ENCODE measurements at regions not wholly inside any gene's neighbourhood (a gene's known extent, or its start where the extent isn't known, plus 50 kb on each side); places are given as distances from the start of the nearest gene placed in this dataset.

DNA sequence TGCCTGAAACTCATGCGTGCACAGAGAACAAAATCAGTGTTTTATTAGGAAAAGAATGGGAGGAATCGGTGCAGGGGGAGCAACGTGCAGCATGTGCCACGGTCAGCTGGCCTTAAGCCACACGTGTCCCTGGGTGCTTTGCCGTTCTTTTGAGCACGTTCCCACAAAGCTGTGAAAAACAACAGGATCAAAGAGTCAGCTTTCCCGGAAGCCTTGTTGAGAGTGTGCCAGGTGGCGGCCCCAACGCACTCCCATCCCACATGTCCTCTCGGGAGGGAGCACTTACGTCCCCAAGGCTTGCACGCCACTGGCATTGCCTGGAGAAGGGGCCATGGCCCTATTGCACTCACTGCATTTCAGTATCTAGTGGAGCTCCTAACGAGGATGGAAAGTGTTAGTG lies 511.2 kb downstream of the EIPR1 start:
- DNase-seq, result no peak

DNA sequence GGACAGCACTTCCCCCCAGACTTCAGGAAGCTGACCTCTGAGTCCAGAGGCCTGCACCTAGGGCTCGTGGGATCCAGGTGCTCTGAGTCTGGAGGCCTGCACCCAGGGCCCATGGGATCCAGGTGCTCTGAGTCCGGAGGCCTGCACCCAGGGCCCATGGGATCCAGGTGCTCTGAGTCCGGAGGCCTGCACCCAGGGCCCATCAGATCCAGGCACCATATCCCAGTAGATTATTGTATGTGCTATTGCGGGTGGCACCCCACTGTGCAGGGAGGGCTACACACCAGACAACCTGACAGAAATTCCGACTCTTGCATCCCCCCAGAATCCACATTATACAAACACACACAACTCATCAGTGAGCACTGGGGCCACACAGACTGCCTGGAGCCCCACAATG lies 515.2 kb downstream of the EIPR1 start:
- no peak for DNase-seq

DNA sequence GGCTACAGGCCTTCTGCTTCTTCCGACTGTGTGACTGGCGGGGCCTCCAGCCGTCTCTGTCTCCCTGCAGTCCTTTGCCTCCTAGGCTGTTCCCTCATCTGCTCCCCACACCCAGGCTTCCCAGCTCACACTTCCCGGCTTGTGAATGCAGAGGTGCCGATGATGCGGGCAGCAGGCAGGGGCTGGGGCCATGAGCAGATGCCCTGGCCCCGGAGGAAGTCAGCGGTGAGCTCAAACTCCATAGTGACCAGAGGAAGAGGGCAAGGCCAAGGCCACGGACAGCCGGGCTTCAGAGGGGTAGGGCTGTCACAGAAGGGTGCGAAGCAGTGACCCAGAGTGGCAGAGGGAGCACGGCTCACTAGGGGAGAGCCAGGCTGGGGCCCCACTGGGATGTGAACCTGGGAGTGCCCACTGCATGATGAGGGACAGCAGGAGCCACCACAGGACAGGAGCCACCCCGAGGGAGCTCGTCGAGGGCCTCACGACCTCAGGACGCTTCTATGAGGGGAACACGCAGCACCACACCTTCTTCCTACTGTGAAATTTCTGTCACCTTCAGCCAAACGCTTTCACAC lies 515.9 kb downstream of the EIPR1 start:
- DNase-seq, result no peak

DNA sequence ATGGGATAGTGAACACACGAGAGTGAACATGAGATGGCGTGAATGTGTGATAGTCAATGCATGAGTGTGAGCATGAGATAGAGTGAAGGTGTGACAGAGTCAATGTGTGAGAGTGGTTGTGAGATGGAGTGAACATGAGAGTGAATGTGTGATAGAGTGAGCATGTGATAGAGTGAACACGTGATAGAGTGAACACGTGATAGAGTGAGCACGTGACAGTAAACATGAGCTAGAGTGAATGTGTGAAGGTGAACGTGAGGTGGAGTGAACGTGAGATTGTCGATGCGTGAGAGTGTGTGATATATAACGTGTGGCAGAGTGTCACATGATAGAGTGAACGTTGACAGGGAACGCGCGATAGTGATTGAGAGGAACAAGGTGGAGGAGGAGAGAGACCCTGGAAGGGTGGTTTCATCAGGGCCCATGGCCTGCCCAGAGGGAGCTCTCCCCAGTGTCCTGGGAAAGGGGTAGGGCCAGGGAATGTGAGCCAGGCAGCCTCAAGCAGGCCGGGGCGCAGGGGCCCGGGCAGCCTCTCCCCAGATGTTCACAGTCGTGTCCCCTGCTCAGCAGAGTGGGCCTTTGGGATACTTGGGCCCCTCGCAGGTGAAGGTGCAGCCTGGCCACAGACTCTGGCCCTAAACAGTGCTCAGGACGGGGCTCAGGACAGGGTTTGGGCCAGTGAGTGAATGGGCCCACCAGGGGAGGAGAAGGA lies 516.9 kb downstream of the EIPR1 start:
- no peak for DNase-seq

DNA sequence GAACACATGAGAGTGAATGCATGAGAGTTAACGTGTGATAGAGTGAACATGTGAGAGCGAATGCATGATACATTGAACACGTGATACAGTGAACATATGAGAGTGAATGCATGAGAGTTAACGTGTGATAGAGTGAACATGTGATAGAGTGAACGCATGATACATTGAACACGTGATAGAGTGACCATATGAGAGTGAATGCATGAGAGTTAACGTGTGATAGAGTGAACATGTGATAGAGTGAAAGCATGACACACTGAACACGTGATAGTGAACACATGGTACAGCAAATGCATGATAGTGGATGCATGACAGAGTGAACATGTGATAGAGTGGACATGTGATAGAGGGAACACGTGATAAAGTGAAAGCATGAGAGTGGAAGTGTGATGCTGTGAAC lies 517.9 kb downstream of the EIPR1 start:
- DNase-seq, result no peak

DNA sequence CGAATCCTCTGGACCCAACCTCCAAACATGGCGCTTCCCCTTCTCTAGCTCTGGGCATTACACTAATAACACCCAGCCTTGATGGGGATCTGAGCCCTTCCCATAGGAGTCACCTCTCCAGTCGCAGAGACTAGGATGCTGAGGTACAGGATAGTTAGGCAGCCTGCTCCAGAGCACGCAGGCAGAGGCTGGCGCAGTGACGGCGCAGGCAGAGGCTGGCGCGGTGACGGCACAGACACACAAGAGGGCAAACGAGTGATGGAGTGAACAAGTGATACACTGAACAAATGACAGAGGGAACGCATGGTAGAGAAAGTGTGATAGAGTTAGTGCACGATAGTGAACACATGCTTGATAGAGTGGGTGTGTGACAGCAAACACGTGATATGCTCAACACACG lies 518.5 kb downstream of the EIPR1 start:
- DNase-seq, result no peak

DNA sequence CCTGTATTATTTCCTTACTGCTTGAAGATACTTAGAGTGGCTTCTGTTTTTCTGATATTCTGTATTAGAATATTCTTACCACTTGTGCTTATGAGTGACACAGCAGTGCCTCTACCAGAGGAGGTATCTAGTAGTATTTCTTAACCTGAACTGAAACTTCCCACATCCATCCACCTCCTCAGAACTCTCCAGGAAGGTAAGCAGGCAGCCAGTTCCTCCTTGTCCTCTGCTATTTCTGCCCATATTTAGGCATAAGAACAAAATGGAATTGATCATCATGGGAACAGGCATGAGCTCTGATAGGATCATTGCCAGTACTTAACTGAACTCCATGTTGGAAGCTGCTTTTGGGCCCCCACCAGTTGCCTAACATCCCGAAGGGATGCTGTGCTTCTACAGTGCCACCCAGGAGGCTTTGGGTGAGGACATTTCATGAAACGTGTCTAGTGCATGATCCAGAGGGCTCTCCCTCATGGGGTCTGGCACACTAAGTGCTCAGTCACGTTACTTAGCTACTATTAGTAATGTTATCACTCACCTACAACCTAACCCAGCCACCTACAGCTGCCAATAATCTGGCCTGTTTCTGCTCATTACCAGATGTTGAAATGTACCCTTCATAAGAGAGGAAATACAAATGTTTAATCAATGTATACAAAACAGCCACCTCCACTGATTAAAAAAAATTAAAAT lies 520.7 kb downstream of the EIPR1 start:
- DNase-seq, result no peak

DNA sequence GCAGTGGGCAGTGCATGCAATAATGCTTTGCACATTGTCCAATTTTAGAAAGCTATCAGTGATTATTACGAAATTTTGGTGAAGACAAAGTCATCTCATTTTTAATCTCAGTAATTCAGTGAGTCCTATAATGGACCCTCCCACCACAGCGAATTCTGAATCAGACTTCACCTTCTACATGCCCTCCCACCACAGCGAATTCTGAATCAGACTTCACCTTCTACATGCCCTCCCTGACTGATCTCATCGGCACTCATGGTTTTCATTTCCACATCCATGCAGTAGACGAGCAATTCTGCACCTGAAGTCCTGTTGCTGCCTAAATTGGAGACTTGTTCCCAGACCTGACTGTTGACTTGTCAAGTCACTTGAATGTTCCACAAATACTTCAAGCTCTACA lies 522.3 kb downstream of the EIPR1 start:
- DNase-seq, result no peak

DNA sequence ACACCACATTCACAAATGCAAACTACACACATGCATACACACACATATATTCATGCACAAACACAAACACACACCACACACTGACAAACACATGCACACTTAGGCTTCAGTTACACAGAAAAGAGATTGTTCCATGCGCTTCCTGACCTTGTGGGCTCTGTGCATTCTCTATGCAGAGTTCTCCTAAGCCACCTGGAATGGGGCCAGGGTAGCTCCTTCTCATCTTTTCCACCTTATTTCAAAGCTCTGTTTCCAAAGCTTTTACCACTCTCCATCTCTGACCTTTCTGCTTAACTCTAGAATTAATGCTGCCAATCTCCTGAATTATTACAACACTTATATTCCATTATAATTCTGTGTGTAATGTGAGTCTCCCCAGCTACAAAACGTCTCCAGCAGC lies 522.3 kb upstream of the MYT1L start:
- no peak for DNase-seq

DNA sequence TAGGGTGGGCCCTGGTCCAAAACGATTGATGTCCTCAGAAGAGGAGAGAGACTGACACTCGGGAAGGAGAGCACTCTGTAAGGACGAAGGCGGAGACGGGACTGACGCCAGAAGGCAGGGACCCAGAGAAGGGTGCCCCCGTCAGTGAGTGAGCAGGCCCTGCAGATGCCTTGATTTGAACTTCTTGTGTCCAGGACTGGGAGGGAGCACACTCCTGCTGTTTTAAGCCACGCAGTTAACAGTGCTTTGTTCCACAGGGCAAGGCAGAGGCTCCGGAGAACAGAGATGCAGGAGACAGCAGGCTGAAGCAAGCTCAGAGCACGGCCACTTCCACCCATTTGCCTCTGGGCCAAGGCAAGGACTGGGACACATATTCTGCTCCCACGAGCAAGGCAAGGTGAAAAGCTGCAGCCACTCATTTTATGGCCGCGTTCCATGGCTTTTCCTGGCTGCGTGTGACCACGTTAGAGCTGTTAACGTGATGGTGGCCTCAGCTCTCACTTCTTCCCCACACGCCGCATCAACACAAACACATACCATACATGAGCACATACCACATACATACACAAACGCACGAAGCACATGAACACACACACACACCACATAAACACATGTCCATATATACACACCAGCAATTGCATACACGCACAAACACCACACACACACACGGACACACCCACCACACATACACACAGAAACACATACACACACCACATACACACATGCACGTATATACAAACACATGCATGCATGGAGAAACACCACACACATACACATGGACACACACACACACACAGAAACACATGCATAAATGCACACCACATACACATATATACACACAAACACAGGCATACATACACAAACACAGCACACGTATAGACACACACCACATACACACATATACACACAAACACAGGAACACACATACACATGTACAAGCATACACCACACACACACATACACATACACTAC lies 521.0 kb upstream of the MYT1L start:
- no peak for DNase-seq

DNA sequence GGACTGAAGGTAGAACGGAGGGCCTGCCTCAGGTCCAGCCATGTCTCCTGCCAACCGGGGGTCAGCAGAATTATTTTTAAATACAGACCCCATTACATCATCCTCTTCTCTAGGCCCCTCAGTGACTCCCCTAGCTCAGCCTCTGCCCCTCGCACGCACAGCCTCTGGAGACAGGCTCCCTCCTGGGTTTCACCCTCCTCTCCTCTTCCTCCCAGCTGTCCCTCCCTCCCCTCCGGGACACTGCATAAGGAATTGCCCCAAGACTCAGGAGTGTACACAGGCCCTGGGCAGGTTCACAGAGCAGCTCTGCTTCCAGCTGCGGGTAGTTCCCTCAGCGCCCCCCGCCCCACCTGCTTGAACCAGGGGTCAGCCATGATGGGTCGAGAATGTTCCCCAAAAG lies 520.2 kb upstream of the MYT1L start:
- no peak for DNase-seq

DNA sequence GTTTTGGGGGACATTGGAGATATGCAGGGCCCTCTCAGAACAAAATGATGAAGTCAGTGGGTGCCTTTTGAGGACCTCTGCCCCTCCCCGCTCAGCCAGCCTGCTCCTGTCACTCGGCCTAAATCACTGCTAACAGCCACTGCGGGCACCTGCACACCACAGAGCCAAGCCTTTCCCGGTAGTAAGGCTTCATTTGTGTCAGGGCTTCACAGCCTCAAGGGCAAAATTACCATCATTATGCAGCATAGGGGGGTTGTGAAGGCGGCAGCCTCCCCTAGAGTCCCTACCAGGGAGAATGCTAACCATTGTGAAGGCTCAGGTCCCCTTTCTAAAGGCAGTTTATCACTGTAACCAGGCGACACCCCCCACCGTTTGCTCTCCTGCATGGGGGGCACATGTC lies 519.8 kb upstream of the MYT1L start:
- DNase-seq, result no peak

DNA sequence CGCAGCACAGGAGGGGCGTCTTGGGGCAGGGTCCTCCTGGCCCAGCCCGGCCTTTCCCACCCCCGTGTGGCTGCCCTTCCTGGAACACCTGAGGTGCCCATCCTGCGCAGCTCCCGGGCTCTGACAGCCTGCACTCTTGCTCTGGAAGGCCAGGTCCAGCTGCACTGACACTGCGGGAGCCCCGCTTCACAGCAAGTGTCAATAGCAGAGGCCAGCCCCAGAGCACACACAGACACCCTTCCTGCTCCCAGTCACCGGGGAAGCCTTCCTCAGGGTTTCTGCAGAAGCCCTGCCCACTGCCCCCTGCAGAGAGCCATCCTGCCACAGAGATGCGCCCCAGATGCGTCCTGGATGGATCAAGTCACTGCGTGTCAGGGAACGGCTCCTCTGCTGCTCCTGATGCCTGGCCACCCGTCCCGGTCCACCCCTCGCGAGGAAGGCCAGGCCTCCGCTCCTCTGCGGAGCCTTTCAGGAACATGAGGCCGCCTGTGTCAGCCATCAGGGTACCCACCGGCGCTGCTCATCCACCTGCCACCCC lies 519.2 kb upstream of the MYT1L start:
- no peak for DNase-seq

DNA sequence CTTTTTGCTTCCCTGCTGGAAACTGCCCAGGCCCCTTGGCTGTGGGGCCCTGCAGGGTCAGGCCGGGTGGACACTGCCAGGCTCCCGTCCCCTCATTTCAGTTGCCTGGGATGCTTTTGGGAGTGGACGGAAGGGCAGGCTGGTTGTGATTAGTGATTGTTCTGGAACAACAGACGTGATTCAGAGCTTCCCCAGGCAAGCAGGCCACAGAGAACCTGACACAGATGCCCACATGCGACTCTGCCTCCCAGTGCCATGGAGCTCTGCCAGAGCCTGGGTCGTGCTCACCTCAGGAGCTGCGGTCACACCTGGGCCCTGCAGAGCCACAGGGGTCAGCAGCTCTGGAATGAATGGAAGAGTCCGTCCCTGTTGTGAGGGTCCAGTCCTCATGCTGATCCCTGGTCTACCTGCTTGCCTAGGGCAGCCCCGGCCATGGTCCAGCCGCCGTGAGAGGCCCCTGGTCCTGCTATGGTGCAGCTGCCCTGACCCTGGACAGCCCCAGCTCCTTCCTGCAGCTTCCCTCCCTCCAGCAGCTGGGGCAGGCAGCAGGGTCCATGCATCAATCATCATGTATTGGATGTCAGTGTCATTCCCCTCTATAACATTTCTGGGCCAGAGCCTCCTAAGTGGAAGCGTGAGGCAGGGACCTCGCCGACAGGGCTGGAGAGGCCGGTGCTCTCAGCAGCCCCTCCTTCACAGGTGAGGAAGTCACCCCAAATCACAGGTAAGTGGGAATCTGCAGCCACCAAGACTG lies 518.6 kb upstream of the MYT1L start:
- no peak for DNase-seq

DNA sequence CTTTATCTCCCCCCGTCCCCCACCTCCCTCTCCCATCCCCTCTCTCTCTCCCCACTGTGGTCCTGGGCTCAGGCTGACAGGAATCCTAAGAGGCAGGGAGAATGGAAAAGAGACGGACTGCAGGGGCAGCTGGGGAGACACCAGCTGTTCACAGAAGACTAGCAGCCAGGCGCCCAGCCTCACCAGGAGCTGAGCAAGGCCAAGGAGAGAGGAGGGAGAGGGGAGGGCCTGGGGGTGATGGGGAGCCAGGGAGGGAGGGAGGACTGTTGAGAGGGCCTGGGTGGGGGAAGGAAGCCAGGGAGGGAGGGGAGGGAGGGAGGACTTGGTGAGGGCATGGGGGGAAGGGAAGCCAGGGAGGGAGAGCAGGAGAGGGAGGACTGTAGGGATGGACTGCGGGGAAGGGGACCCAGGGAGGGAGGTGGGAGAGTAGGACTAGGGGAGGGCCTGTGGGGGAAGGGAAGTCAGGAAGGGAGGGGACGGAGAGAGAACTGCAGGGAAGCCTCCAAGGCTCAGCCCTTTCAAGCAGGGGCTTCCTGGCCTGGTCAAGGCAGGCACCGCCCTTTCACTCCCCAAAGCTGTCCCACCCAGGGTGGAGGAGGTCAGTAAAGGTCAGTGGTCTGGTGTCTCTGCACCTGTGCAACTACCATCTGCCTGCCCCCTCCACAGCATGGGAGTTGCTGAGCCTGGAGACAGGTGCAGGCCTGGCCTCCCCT lies 517.7 kb upstream of the MYT1L start:
- DNase-seq, result no peak

DNA sequence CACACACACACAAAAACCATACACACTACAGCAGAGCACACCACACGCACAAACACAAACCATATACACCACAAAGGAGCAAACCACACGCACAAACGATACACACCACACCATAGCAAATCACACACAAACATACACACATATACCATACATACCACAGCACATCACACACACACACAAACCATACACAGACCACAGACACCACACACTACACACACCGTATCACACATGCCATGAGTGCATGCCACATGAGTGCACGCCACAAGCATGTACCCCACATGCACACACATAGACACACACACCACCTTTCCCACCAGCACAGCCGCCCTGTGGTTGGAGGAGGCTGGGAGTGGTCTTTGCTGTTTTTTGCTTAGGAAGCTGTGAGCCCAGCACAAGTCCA lies 517.1 kb upstream of the MYT1L start:
- no peak for DNase-seq

DNA sequence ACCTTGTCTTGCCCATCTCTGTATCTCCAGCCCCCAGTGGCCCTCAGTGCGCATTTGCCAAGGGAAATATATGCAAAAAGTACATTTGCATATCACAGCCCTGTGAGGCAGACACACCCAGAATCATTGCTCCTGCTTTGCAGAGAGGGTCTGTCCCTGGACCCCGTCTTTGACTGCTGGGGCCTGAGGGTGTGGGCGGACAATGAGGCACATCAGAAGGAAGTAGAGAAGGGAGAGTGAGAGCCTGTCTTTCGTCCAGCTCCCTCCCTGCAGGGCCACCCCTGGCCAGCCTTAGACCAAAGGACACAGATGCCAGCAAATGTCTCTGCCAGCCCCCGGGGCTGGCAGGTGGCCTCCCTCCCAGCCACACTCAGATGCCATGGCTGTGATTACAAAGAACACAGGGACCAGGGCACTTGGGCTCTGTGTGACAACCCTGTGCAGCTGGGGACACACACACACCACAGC lies 516.2 kb upstream of the MYT1L start:
- DNase-seq, result no peak

DNA sequence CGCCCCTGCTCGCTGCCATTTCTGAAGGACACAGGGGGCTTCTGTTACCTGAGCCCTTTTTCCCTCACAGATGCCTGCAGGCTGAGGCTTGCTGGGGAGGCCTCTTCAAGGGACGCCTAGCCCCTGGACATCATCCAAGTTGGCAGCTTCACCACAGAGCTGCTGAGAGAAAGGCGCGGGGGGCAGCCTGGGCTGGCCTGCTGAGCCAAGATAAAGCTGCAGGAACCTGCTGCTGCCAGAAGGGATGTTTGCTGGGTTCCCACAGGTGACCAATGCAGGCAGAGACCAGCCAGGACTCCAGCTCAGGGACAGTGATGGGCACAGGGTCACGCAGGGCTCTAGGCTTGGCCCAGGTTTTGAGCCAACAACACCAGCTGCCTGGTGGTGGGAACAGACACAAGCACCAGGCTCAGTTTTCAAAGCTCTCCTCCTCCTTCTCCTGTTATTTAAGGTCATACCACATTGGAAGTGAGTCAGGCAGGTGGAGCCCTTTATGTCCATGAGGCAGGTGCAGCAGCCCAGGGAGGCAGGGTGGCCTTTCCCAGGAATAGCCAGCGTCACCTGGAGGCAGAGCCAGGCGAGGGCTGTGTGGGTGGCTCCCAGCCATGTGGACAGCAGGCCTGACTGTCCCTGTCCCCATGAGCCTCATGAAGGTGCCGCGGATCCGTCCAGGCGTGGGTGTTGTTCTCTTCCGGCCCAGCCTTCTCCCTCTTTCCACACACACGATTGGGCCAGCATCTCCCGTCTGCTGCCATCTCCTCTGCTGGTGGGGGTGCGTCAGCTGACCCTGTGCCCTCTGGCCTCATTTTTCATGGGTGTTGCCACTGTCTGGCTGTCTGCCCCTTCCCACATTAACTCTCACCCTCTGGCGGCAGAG lies 515.5 kb upstream of the MYT1L start:
- DNase-seq, result no peak

DNA sequence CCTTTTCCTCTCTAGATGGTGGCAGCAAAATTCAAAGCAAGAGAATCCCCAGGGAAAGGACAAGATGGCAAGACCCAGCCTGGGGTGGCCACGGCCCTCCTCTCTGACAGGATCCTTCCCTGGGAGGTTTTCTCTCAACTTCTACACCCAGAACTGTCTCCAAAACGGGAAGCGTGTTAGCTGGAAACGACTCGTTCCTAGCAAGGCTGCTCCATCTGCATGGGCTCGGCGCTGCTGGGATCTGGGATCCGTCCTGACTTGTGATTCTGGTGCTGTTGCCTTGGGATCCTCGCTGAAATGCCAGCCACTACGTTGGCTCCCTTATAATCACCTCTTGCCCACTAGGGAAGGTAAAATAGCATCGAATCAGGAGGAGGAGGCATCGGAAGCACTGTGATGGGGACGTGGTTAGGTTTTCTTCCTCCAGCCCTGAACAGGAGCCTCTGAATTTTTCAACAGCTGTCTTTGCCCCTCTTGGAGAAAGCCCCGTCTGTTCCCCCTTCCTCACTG lies 514.8 kb upstream of the MYT1L start:
- no peak for DNase-seq

DNA sequence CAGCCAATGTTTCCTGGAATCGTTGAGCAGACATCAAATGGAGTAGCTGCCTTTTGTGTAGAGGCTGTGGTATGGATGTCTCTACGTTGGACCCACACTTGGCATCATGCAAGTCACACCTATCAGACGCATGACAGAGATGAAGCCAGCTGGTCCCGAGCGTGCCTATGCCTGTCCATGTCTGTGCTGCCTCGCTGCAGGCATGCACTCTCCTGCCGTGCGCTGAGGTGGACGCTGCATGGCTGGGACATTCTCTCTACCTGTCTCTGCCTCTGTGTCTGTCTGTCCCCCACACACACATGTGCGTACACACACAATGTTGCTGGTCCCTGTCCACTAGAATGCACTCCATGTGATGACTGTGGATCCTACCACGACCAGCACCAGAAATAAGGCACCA lies 514.2 kb upstream of the MYT1L start:
- DNase-seq, result no peak

Measured in fibroblast of upper back skin (primary cell).